ENCODE measurements at regions not wholly inside any gene's neighbourhood (a gene's known extent, or its start where the extent isn't known, plus 50 kb on each side); places are given as distances from the start of the nearest gene placed in this dataset.
A peak's percentile ranks its signal among the peaks of the same experiment; 100 is the strongest.

DNA sequence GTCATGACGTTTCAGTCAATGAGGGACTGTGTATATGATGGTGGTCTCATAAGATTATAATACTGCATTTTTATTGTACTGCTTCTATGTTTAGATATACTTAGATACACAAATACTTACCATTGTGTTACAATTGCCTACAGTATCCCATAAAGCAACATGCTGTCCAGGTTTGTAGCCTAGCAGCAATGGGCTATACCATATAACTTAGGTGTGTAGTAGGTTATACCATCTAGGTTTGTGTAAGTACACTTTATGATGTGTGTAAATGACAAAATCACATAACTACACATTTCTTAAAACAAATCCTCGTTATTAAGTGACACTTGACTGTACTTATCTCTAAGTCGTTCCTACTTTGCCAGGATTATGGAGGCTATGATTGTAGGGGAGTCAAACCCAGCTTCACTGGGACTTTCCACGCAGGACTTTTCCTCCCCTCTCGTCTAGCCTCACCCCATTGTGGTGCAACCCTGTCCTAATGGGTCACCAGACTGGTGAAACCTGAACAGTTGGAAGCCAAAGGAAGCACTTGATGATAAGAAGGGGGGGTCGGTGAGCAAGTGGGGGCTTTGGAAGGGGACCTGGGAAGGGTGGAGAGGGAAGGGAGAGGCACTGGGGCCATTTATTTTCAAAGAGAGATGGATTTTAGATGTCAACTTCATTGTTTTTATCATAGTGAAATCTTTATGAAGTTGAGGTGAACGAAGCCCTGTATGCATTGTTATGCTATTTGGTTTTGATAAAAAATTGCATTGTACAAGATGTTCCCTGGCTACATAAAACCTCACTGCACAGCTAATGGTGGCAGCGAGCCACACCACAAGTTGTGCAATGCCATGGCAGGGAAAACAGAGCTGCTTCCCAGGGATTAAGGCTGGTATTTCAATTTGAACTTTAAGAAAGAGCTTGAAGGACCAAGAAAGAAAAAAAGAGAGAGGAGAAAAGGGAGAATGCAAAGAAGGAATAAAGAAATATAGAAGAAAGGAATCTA, 129.1 kb downstream of the EHF start:
- H3K27me3 ChIP-seq, result no peaks in the 10 kb centered on the region
- 27 to 46% (median 36%) methylated on average over 8 of the region's 8 CpGs for WGBS, 5 donors
- peak overlapping the region; percentile 56 to 84 (median 75) for H3K27ac ChIP-seq
- peak; percentile 24 to 94 for DNase-seq
- intact Hi-C loops (cut with DNase I; ENCODE audit: low total_unique reads), result no loop called here
- no peaks in the 10 kb centered on the region for H3K9me3 ChIP-seq
- no peak overlapping the region for H3K4me3 ChIP-seq
- TF ChIP-seq POLR2A (IDR thresholded peaks at IDR 0.05) (no peak), EP300 (IDR thresholded peaks at IDR 0.05) (no peak), POLR2AphosphoS5 (IDR thresholded peaks at IDR 0.05) (peak; percentile 81 to 92 (median 90))
- TF ChIP-seq, protein P1, sequence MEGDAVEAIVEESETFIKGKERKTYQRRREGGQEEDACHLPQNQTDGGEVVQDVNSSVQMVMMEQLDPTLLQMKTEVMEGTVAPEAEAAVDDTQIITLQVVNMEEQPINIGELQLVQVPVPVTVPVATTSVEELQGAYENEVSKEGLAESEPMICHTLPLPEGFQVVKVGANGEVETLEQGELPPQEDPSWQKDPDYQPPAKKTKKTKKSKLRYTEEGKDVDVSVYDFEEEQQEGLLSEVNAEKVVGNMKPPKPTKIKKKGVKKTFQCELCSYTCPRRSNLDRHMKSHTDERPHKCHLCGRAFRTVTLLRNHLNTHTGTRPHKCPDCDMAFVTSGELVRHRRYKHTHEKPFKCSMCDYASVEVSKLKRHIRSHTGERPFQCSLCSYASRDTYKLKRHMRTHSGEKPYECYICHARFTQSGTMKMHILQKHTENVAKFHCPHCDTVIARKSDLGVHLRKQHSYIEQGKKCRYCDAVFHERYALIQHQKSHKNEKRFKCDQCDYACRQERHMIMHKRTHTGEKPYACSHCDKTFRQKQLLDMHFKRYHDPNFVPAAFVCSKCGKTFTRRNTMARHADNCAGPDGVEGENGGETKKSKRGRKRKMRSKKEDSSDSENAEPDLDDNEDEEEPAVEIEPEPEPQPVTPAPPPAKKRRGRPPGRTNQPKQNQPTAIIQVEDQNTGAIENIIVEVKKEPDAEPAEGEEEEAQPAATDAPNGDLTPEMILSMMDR (IDR thresholded peaks at IDR 0.05), result no peak
- H3K36me3 ChIP-seq, result no peaks in the 10 kb centered on the region
- peaks cover 20 to 67% (median 39%) of the 10 kb centered on the region in 4 donors for H3K4me1 ChIP-seq

DNA sequence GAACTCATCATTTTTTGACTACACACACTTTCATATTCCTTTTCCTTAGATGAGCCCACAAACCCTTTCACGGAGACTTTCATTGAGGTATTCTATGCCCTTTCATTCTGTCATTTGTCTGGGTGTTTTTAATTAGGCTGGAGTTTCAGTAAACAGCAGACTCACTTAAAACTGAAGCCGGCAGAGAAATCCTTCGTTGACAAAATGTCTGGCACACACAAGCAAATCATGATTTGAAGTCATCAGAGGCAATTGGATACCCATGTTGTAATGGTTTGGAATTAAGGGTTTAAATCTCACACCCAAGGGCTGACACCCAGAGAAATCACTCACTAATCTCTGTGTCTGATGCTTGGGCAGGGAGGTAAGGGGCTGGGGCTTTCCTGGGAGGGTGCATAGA, 127.1 kb downstream of the EHF start:
- peaks cover 20 to 57% (median 39%) of the 10 kb centered on the region in 4 donors for H3K4me1 ChIP-seq
- intact Hi-C loops (cut with DNase I; ENCODE audit: low total_unique reads), result no loop called here
- H3K9me3 ChIP-seq, result no peaks in the 10 kb centered on the region
- TF ChIP-seq POLR2AphosphoS5 (IDR thresholded peaks at IDR 0.05), result no peak
- no peak for TF ChIP-seq POLR2A (IDR thresholded peaks at IDR 0.05)
- TF ChIP-seq, protein P1 (IDR thresholded peaks at IDR 0.05), result no peak
- no peak for TF ChIP-seq EP300 (IDR thresholded peaks at IDR 0.05)
- no peaks in the 10 kb centered on the region for H3K36me3 ChIP-seq
- H3K4me3 ChIP-seq, result no peak overlapping the region
- WGBS, 5 donors, result 62 to 79% (median 70%) methylated on average over 3 of the region's 3 CpGs
- no peak for DNase-seq
- H3K27ac ChIP-seq, result peak overlapping the region in 2 of 5 donors; percentile 0 to 37
- no peaks in the 10 kb centered on the region for H3K27me3 ChIP-seq

DNA sequence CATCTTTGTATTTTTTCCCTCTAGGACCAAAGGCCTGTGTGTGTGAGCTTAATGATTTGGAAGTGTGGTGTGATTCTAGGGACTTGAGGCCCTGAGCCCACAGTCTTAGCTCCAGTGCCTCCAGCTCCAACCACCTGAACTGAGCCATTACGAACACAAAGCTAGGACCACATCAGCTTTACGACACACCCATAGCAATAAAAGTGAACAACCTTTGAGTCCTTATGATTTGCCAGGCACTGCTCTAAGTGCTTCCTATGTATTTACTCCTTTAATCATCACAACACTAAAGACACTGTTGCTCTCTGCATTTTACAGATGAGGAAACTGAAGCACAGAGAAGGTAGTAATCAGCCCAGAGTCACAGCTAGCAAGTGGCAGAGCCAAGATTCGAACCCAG, 126.4 kb downstream of the EHF start:
- no peak for TF ChIP-seq POLR2AphosphoS5 (IDR thresholded peaks at IDR 0.05)
- TF ChIP-seq, protein P1 (IDR thresholded peaks at IDR 0.05), result no peak
- TF ChIP-seq EP300 (IDR thresholded peaks at IDR 0.05), result no peak
- no peak for TF ChIP-seq POLR2A (IDR thresholded peaks at IDR 0.05)
- peaks cover 20 to 49% (median 35%) of the 10 kb centered on the region in 4 donors for H3K4me1 ChIP-seq
- no peak for DNase-seq
- H3K27me3 ChIP-seq, result no peaks in the 10 kb centered on the region
- no peak overlapping the region for H3K27ac ChIP-seq
- no peaks in the 10 kb centered on the region for H3K36me3 ChIP-seq
- H3K9me3 ChIP-seq, result no peaks in the 10 kb centered on the region
- 50 to 59% (median 56%) methylated on average over 3 of the region's 3 CpGs for WGBS, 5 donors
- intact Hi-C loops (cut with DNase I; ENCODE audit: low total_unique reads), result no loop called here
- no peak overlapping the region for H3K4me3 ChIP-seq

DNA sequence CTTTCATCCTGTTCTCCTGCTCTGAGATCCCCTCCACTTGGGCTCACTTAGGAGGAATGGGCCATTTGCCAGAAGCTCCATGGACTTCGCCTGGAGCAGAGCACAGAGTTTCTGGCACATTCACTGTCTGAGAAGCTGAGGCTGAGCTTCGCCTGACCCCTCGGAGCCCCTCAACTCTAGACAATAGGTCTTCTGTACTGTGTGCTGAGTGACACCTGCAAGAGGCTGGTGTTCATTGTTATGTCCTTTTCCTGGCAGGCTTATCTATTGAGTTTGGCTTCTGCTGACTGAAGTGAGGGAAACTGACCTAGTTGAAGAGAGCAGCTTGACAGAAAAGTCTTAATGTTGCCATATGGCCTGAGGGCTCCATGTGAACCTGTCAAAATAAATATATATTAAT, 124.3 kb downstream of the EHF start:
- TF ChIP-seq EP300 (IDR thresholded peaks at IDR 0.05) (no peak), POLR2A (IDR thresholded peaks at IDR 0.05) (no peak), POLR2AphosphoS5 (IDR thresholded peaks at IDR 0.05) (no peak)
- TF ChIP-seq, protein P1 (IDR thresholded peaks at IDR 0.05), result no peak
- no peaks in the 10 kb centered on the region for H3K9me3 ChIP-seq
- H3K27me3 ChIP-seq, result no peaks in the 10 kb centered on the region
- 24 to 65% (median 53%) methylated on average over 3 of the region's 3 CpGs for WGBS, 5 donors
- intact Hi-C loops (cut with DNase I; ENCODE audit: low total_unique reads), result no loop called here
- H3K4me1 ChIP-seq, result peaks cover 4 to 30% (median 19%) of the 10 kb centered on the region in 4 donors
- peak; percentile 20 to 31 for DNase-seq
- no peak overlapping the region for H3K4me3 ChIP-seq
- no peaks in the 10 kb centered on the region for H3K36me3 ChIP-seq
- no peak overlapping the region for H3K27ac ChIP-seq
